ENCODE measurements at regions not wholly inside any gene's neighbourhood (a gene's known extent, or its start where the extent isn't known, plus 50 kb on each side); places are given as distances from the start of the nearest gene placed in this dataset.

- Histone ChIP-seq H2AFZ (ENCODE audit: low read length) (no peak overlapping the region), H2BK120ac (ENCODE audit: low read depth, low read length, poor library complexity, severe bottlenecking) (no peak overlapping the region), H4K5ac (ENCODE audit: insufficient read length, low read depth, low read length) (no peak overlapping the region), H3K79me1 (ENCODE audit: insufficient read depth, low read depth, low read length, poor library complexity, severe bottlenecking) (no peaks in the 10 kb centered on the region), H3K4me1 (ENCODE audit: insufficient read depth, low read length) (peaks cover 4% of the 10 kb centered on the region), H3K27ac (ENCODE audit: insufficient read length, low read depth, low read length) (no peak overlapping the region), H3K4me2 (ENCODE audit: insufficient read depth, insufficient read length, low read length) (no peak overlapping the region), H3K27me3 (ENCODE audit: insufficient read depth, low read length) (no peaks in the 10 kb centered on the region), H4K20me1 (ENCODE audit: control insufficient read depth, insufficient read depth, insufficient read length) (no peaks in the 10 kb centered on the region), H3K23me2 (ENCODE audit: insufficient read length, low read depth, low read length, poor library complexity, severe bottlenecking) (no peaks in the 10 kb centered on the region), H2BK20ac (ENCODE audit: low read depth, low read length, poor library complexity, severe bottlenecking) (no peak overlapping the region), H3K18ac (ENCODE audit: insufficient read length, low read depth, low read length) (no peak overlapping the region), H4K8ac (replicated peaks; ENCODE audit: insufficient read length, low read depth, low read length) (no peak overlapping the region), H3K4ac (ENCODE audit: low read depth, low read length) (no peak overlapping the region), H2BK15ac (ENCODE audit: low read depth, low read length) (no peak overlapping the region), H3K9ac (ENCODE audit: extremely low read depth, insufficient read length, low read length) (no peak overlapping the region), H3K79me2 (ENCODE audit: insufficient read depth, low read length) (no peaks in the 10 kb centered on the region), H2AK5ac (ENCODE audit: insufficient read length, low read length) (no peak overlapping the region), H3K9me3 (ENCODE audit: control insufficient read depth, low read depth, low read length) (no peaks in the 10 kb centered on the region), H2BK5ac (ENCODE audit: insufficient read length, low read length) (no peak overlapping the region), H3K23ac (ENCODE audit: insufficient read length, low read depth, low read length) (no peak overlapping the region), H3K56ac (ENCODE audit: insufficient read length, low read depth, low read length) (no peak overlapping the region), H4K91ac (ENCODE audit: insufficient read length, low read depth, low read length) (no peak overlapping the region), H2BK12ac (ENCODE audit: insufficient read length, low read depth, low read length) (no peak overlapping the region), H3T11ph (ENCODE audit: low read length) (no peak overlapping the region), H3K14ac (ENCODE audit: insufficient read depth, low read length) (no peak overlapping the region)
- Mint-ChIP-seq H3K4me1 (peaks cover 55 to 61% of the 10 kb centered on the region in 2 experiments), H3K36me3 (ENCODE audit: insufficient read depth in 1 of 3, low read depth in 3 of 3) (no peaks in the 10 kb centered on the region), H3K9me3 (no peaks in the 10 kb centered on the region; a peak in 1 of 5 replicates), H3K27ac (peak overlapping the region in 2 of 3 experiments; percentile 7 to 87; a peak in 3 of 7 replicates), H3K27me3 (ENCODE audit: low read depth) (no peaks in the 10 kb centered on the region), H3K4me3 (no peak overlapping the region; a peak in 1 of 5 replicates)
- DNase-seq, result no peak
- TF ChIP-seq CTCF (conservative IDR thresholded peaks at IDR 0.05), result no peak
- no CpG with 5 or more reads among the region's 4 CpGs for WGBS (ENCODE audit: extremely low coverage, insufficient read length, low lambda C conversion rate)
These were observed 74.0 kb upstream of the POMP start for GRCh38 chr13:28584873-28585381.

Data from H9 (cell line).